A549 (cell line): ENCODE measurements at regions not wholly inside any gene's neighbourhood (a gene's known extent, or its start where the extent isn't known, plus 50 kb on each side); places are given as distances from the start of the nearest gene placed in this dataset.

ENCODE experiments used
- ATAC-seq, 2 experiments: fragments of 200-7000 bp in 1 of 2; fragments of >200 bp in 1 of 2; cut with Nextera tagmentation in 1 of 2; cut with Tn5 transposase in 1 of 2; 3 replicates each; pipeline versions ENCODE4 v1.8.0 to v1.9.1; 2018 to 2020; ENCODE audit warnings: mild to moderate bottlenecking in 1 of 2, moderate library complexity in 1 of 2
- CTCF ChIA-PET: fragments of 300-600 bp; sonication (Branson Sonifier 250); formaldehyde crosslinking; extraction: SDS; loops from one replicate; lab custom pipeline; 2021; ENCODE audit warnings: antibody characterized with exemption, inconsistent platforms; lab: Yijun Ruan, JAX
- POLR2A ChIA-PET: fragments of 350-600 bp; formaldehyde crosslinking; extraction: SDS; loops from one replicate; lab custom pipeline; 2021; ENCODE audit warnings: antibody characterized with exemption, inconsistent platforms; lab: Yijun Ruan, JAX
- DNase-seq, 2 experiments: peaks; one replicate each; pipeline versions ENCODE4 v3.0.0 to v3.0.0-alpha.2; 2011 to 2016; ENCODE audit warnings: low read depth in 1 of 2, low spot score in 1 of 2
- FAIRE-seq: peaks from 2 replicates; lab custom pipeline; 2011; peaks lifted over from hg19 to GRCh38; lab: Jason Lieb, UNC
- H3K27ac ChIP-seq, 2 experiments: fragments of >200 bp; sonication (Bioruptor Twin); formaldehyde crosslinking; 3 replicates each; pipeline ENCODE4 v1.5.1; 2016 to 2017
- H3K4me1 ChIP-seq: fragments of >200 bp; sonication (Bioruptor Twin); formaldehyde crosslinking; 3 replicates; pipeline ENCODE4 v1.6.1; 2016
- H3K4me2 ChIP-seq: fragments of >200 bp; sonication (Bioruptor Twin); formaldehyde crosslinking; 3 replicates; pipeline ENCODE4 v1.6.1; 2016
- H3K4me3 ChIP-seq: fragments of >200 bp; sonication (Bioruptor Twin); formaldehyde crosslinking; 3 replicates; pipeline ENCODE4 v1.5.1; 2016
- H3K9me3 ChIP-seq: fragments of >200 bp; sonication (Bioruptor Twin); formaldehyde crosslinking; 3 replicates; pipeline ENCODE4 v1.6.1; 2016
- BCL3 ChIP-seq: fragments of >200 bp; sonication (Bioruptor Twin); formaldehyde crosslinking; IDR thresholded peaks from 3 replicates; pipeline ENCODE4 v1.6.1; 2016
- BHLHE40 ChIP-seq: IDR thresholded peaks from 2 replicates; pipeline ENCODE4 v1.6.1; 2012; ENCODE audit warnings: low read depth, low read length, inconsistent platforms
- CBX8 ChIP-seq: fragments of 200-600 bp; sonication (generic); IDR thresholded peaks from 2 replicates; pipeline ENCODE4 v1.6.1; 2016
- CEBPB ChIP-seq, 2 experiments: fragments of >200 bp in 1 of 2; sonication (Bioruptor Twin) in 1 of 2; formaldehyde crosslinking in 1 of 2; IDR thresholded peaks; 2 replicates each; pipeline ENCODE4 v1.6.1; 2012 to 2016
- CHD4 ChIP-seq: fragments of 200-600 bp; sonication (generic); IDR thresholded peaks from 2 replicates; pipeline ENCODE4 v1.6.1; 2016; ENCODE audit warnings: antibody characterized with exemption, mild to moderate bottlenecking, borderline replicate concordance
- CTCF ChIP-seq: fragments of >200 bp; sonication (Bioruptor Twin); formaldehyde crosslinking; IDR thresholded peaks from 3 replicates; pipeline ENCODE4 v1.5.1; 2016
- E2F6 ChIP-seq: IDR thresholded peaks from 2 replicates; pipeline ENCODE4 v1.6.1; 2012; ENCODE audit warnings: low read depth, borderline replicate concordance
- EP300 ChIP-seq, 2 experiments: fragments of >200 bp; sonication (Bioruptor Twin); formaldehyde crosslinking; IDR thresholded peaks; 2 replicates in 1 of 2; 3 replicates in 1 of 2; pipeline ENCODE4 v1.6.1; 2016 to 2017
- FOSB ChIP-seq: fragments of 250-450 bp; sonication (Bioruptor Pico); IDR thresholded peaks from 2 replicates; pipeline ENCODE4 v1.5.0; 2020; ENCODE audit warnings: mild to moderate bottlenecking, moderate library complexity
- FOSL2 ChIP-seq, 2 experiments: fragments of 450-650 bp in 1 of 2; fragments of >200 bp in 1 of 2; sonication (Bioruptor Twin) in 1 of 2; formaldehyde crosslinking; IDR thresholded peaks; 2 replicates each; pipeline versions ENCODE4 v1.5.0 to v1.6.1; 2016 to 2020; ENCODE audit warnings: mild to moderate bottlenecking in 1 of 2, moderate library complexity in 1 of 2
- HDAC2 ChIP-seq: fragments of 200-600 bp; sonication (generic); IDR thresholded peaks from 2 replicates; pipeline ENCODE4 v1.6.1; 2016
- HOXB13 ChIP-seq: fragments of 250-450 bp; sonication (Bioruptor Pico); IDR thresholded peaks from 2 replicates; pipeline ENCODE4 v1.5.0; 2020; ENCODE audit warnings: low read depth, mild to moderate bottlenecking, moderate library complexity
- KDM1A ChIP-seq: fragments of 200-600 bp; sonication (generic); IDR thresholded peaks from 2 replicates; pipeline ENCODE4 v1.6.1; 2016; ENCODE audit warnings: low read depth, mild to moderate bottlenecking
- KDM5A ChIP-seq: fragments of 200-600 bp; sonication (generic); IDR thresholded peaks from 2 replicates; pipeline ENCODE4 v1.6.1; 2016; ENCODE audit warnings: antibody characterized with exemption, mild to moderate bottlenecking
- MAFK ChIP-seq: fragments of 450-650 bp; IDR thresholded peaks from 2 replicates; pipeline ENCODE4 v1.6.1; 2014; ENCODE audit not compliant: partially characterized antibody
- MAX ChIP-seq: IDR thresholded peaks from 2 replicates; pipeline ENCODE4 v1.6.1; 2012
- MAZ ChIP-seq: fragments of 150-350 bp; IDR thresholded peaks from 2 replicates; pipeline ENCODE4 v1.6.1; 2014; ENCODE audit warnings: antibody characterized with exemption, low read depth, low read length, borderline replicate concordance
- PBX3 ChIP-seq: IDR thresholded peaks from 2 replicates; pipeline ENCODE4 v1.6.1; 2012
- PHF8 ChIP-seq: fragments of 200-600 bp; sonication (generic); IDR thresholded peaks from 2 replicates; pipeline ENCODE4 v1.6.1; 2016; ENCODE audit warnings: low read depth, mild to moderate bottlenecking, antibody characterized with exemption, moderate library complexity, borderline replicate concordance
- POLR2A ChIP-seq: IDR thresholded peaks from 2 replicates; pipeline ENCODE4 v1.6.1; 2012; ENCODE audit warnings: mild to moderate bottlenecking, low read length
- RNF2 ChIP-seq: fragments of 200-600 bp; sonication (generic); IDR thresholded peaks from 2 replicates; pipeline ENCODE4 v1.6.1; 2016; ENCODE audit warnings: low read depth, mild to moderate bottlenecking, antibody characterized with exemption, moderate library complexity, borderline replicate concordance
- SMC3 ChIP-seq: fragments of >200 bp; sonication (Bioruptor Twin); formaldehyde crosslinking; IDR thresholded peaks from 3 replicates; pipeline ENCODE4 v1.6.1; 2018; ENCODE audit warnings: inconsistent platforms
- TFCP2L1 ChIP-seq: fragments of 250-450 bp; sonication (Bioruptor Pico); IDR thresholded peaks from 2 replicates; pipeline ENCODE4 v1.5.0; 2021; ENCODE audit warnings: mild to moderate bottlenecking
- TP53 ChIP-seq: fragments of 250-450 bp; sonication (Bioruptor Pico); IDR thresholded peaks from 2 replicates; pipeline ENCODE4 v1.5.0; 2021; ENCODE audit warnings: mild to moderate bottlenecking, moderate library complexity
- ZC3H11A ChIP-seq: fragments of 450-650 bp; IDR thresholded peaks from 2 replicates; pipeline ENCODE4 v1.6.1; 2014; ENCODE audit warnings: antibody characterized with exemption, mild to moderate bottlenecking
- ZFP36 ChIP-seq: fragments of 450-650 bp; IDR thresholded peaks from 2 replicates; pipeline ENCODE4 v1.6.1; 2014; ENCODE audit warnings: borderline replicate concordance; ENCODE audit not compliant: partially characterized antibody
- ZNF302 ChIP-seq: fragments of 250-450 bp; sonication (Bioruptor Pico); IDR thresholded peaks from 2 replicates; pipeline ENCODE4 v1.9.0; 2021; ENCODE audit warnings: inconsistent platforms, mild to moderate bottlenecking, moderate library complexity
- WGBS: methylation state at CpG from one replicate; pipeline ENCODE4 v1.1.6; 2017; ENCODE audit errors: missing lambda C conversion rate; 5-methylcytosine and 5-hydroxymethylcytosine counted together

GRCh38 chr16:85554114-85554888 is 58.8 kb upstream of the GSE1 start:
- peaks cover 24% of the 10 kb centered on the region for H3K4me1 ChIP-seq
- H3K4me2 ChIP-seq: peak overlapping the region; percentile 97
- under 1% methylated on average over 35 of the region's 49 CpGs for WGBS
- ChIA-PET CTCF (interaction anchor here (0.7 to 7.6 kb wide), 25 partner anchors 10 to 162 kb away, joined by 3 to 47 read pairs (median 5); no protein-coding TSS in a partner anchor), POLR2A (interaction anchor here (0.6 to 3.7 kb wide), 8 partner anchors 9 to 735 kb away, joined by 3 to 28 read pairs (median 4); partner anchors contain the start of genes CRISPLD2 and GSE1)
- H3K4me3 ChIP-seq: peak overlapping the region; percentile 71
- no peaks in the 10 kb centered on the region for H3K9me3 ChIP-seq
- peak; percentile 7; the same call in 1 of the 2 replicates for TF ChIP-seq HDAC2
- no peak for TF ChIP-seq CEBPB (IDR thresholded peaks at IDR 0.05)
- no peak for TF ChIP-seq PHF8
- no peak for TF ChIP-seq FOSL2 (IDR thresholded peaks at IDR 0.05)
- no peak for TF ChIP-seq FOSL2 (CRISPR knock-in tag; IDR thresholded peaks at IDR 0.05)
- no peak for TF ChIP-seq ZNF302
- no peak for TF ChIP-seq FOSB (CRISPR knock-in tag)
- TF ChIP-seq RNF2: no peak
- no peak for TF ChIP-seq MAZ
- no peak for TF ChIP-seq TP53 (CRISPR knock-in tag)
- peak; percentile 85 for TF ChIP-seq MAX
- TF ChIP-seq CHD4: no peak
- no peak for TF ChIP-seq KDM1A
- TF ChIP-seq TFCP2L1 (CRISPR knock-in tag): no peak
- no peak for TF ChIP-seq SMC3
- no peak for TF ChIP-seq KDM5A
- TF ChIP-seq HOXB13: no peak
- TF ChIP-seq EP300 (IDR thresholded peaks at IDR 0.05): no peak
- no peak for TF ChIP-seq ZC3H11A
- no peak for TF ChIP-seq PBX3
- TF ChIP-seq CBX8: no peak
- no peak for TF ChIP-seq ZFP36
- no peak for TF ChIP-seq BCL3
- TF ChIP-seq CTCF: no peak
- TF ChIP-seq POLR2A: 0 out of 2 replicates have a peak, but pooled peaks have one; percentile 29
- TF ChIP-seq BHLHE40: no peak
- no peak for TF ChIP-seq MAFK
- peak; percentile 69; the same call in 1 of the 2 replicates for TF ChIP-seq E2F6
- H3K27ac ChIP-seq: peak overlapping the region; percentile 91 to 99
- FAIRE-seq (no peak), ATAC-seq (peak; percentile 54 to 72), DNase-seq (peak; percentile 81 to 88)
